Tibial nerve (tissue), 4 donors: ENCODE measurements at regions not wholly inside any gene's neighbourhood (a gene's known extent, or its start where the extent isn't known, plus 50 kb on each side); places are given as distances from the start of the nearest gene placed in this dataset.

Source experiments
- DNase-seq, 2 donors: peaks; one replicate each; pipeline ENCODE4 v3.0.0-alpha.2; 2019; ENCODE audit warnings: low spot score in 2 of 2
- H3K27ac ChIP-seq, 4 donors: fragments of 200-600 bp; sonication (generic) in 3 of 4; one replicate each; pipeline ENCODE4 v1.5.1; 2017 to 2019; ENCODE audit warnings: mild to moderate bottlenecking in 1 of 4
- H3K27me3 ChIP-seq, 2 donors: fragments of 200-600 bp; sonication (generic) in 1 of 2; one replicate each; pipeline versions ENCODE4 v1.5.1 to v1.6.0; 2017 to 2019
- H3K36me3 ChIP-seq, 3 donors: fragments of 200-600 bp; sonication (generic); one replicate each; pipeline ENCODE4 v1.5.1; 2018 to 2019
- H3K4me1 ChIP-seq, 4 donors: fragments of 200-600 bp; sonication (generic) in 3 of 4; one replicate each; pipeline ENCODE4 v1.5.1; 2017 to 2019
- H3K4me3 ChIP-seq, 4 donors: fragments of 200-600 bp; sonication (generic) in 3 of 4; one replicate each; pipeline ENCODE4 v1.5.1; 2017 to 2019; ENCODE audit warnings: mild to moderate bottlenecking in 1 of 4, moderate library complexity in 1 of 4
- H3K9me3 ChIP-seq, 4 donors: fragments of 200-600 bp; sonication (generic) in 3 of 4; one replicate each; pipeline ENCODE4 v1.5.1; 2017 to 2019
- CTCF ChIP-seq, 5 experiments: fragments of 200-600 bp in 3 of 5; fragments of 450-650 bp in 2 of 5; sonication (generic) in 3 of 5; IDR thresholded peaks; one replicate each; pipeline ENCODE4 v1.5.1; 2016 to 2019; ENCODE audit warnings: antibody characterized with exemption in 5 of 5, mild to moderate bottlenecking in 3 of 5, moderate library complexity in 2 of 5
- EP300 ChIP-seq, 2 donors: sonication (generic); formaldehyde crosslinking; IDR thresholded peaks; one replicate each; pipeline ENCODE4 v1.6.1; 2017; ENCODE audit warnings: antibody characterized with exemption in 2 of 2, mild to moderate bottlenecking in 1 of 2
- POLR2A ChIP-seq, 2 donors: fragments of 450-650 bp; IDR thresholded peaks; one replicate each; pipeline ENCODE4 v1.6.1; 2017; ENCODE audit warnings: antibody characterized with exemption in 2 of 2, mild to moderate bottlenecking in 2 of 2, moderate library complexity in 2 of 2
- WGBS, 2 donors: methylation state at CpG; one replicate each; pipeline ENCODE4 v1.1.5; 2018; 5-methylcytosine and 5-hydroxymethylcytosine counted together

- no peak overlapping the region for H3K27ac ChIP-seq
- H3K4me1 ChIP-seq, result peaks cover 0 to 5% (median 0%) of the 10 kb centered on the region in 4 donors
- H3K27me3 ChIP-seq, result no peaks in the 10 kb centered on the region
- no peaks in the 10 kb centered on the region for H3K36me3 ChIP-seq
- H3K4me3 ChIP-seq, result no peak overlapping the region
- 54 to 67% methylated on average over 2 of the region's 2 CpGs for WGBS, 2 donors
- no peak for DNase-seq
- no peaks in the 10 kb centered on the region for H3K9me3 ChIP-seq
- TF ChIP-seq CTCF (IDR thresholded peaks at IDR 0.05) (no peak), EP300 (IDR thresholded peaks at IDR 0.05) (no peak), POLR2A (IDR thresholded peaks at IDR 0.05) (no peak)
These were observed 410.1 kb downstream of the PRDM2 start for GRCh38 chr1:14110040-14110439.

GRCh38 chr1:14111121-14111520 lies 411.1 kb downstream of the PRDM2 start:
- H3K9me3 ChIP-seq, result peaks cover 0 to under 1% (median 0%) of the 10 kb centered on the region in 4 donors
- no peak for DNase-seq
- H3K27ac ChIP-seq, result no peak overlapping the region
- peaks cover 0 to 5% (median 0%) of the 10 kb centered on the region in 4 donors for H3K4me1 ChIP-seq
- WGBS, 2 donors, result 82 to 86% methylated on average over 1 to 5 of the region's 5 CpGs
- no peaks in the 10 kb centered on the region for H3K36me3 ChIP-seq
- H3K4me3 ChIP-seq, result no peak overlapping the region
- TF ChIP-seq POLR2A (IDR thresholded peaks at IDR 0.05) (no peak), CTCF (IDR thresholded peaks at IDR 0.05) (no peak), EP300 (IDR thresholded peaks at IDR 0.05) (no peak)
- H3K27me3 ChIP-seq, result no peaks in the 10 kb centered on the region

- TF ChIP-seq CTCF (IDR thresholded peaks at IDR 0.05) (no peak), EP300 (IDR thresholded peaks at IDR 0.05) (no peak), POLR2A (IDR thresholded peaks at IDR 0.05) (no peak)
- WGBS, 2 donors, result 54 to 79% methylated on average over 1 of the region's 1 CpG
- no peak overlapping the region for H3K27ac ChIP-seq
- no peaks in the 10 kb centered on the region for H3K36me3 ChIP-seq
- H3K4me1 ChIP-seq, result peaks cover 0 to 5% (median 0%) of the 10 kb centered on the region in 4 donors
- H3K27me3 ChIP-seq, result no peaks in the 10 kb centered on the region
- H3K9me3 ChIP-seq, result peaks cover 0 to 4% (median 0%) of the 10 kb centered on the region in 4 donors
- no peak for DNase-seq
- H3K4me3 ChIP-seq, result no peak overlapping the region
These were observed 412.6 kb downstream of the PRDM2 start for GRCh38 chr1:14112613-14113012.

DNA sequence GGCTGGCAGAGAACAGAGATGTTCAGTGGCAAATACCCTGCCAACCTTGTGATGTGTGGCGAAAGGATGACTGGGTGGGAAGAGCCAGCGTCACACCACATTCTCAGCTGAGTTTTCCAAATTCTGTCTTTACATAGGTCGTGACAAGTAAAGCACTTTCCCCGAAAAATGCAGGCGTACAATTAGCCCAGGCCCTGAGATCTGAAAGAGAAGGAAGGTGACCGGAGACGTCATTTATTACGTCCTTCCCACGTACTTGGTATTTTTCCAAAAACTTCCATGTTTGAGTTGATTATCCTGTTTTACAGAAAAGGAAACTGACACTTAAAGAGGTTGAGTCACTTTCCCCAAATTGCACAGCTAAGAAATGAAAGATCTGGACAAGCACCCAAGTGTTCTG lies 413.3 kb downstream of the PRDM2 start:
- no peak for DNase-seq
- 69 to 85% methylated on average over 9 of the region's 9 CpGs for WGBS, 2 donors
- TF ChIP-seq EP300 (IDR thresholded peaks at IDR 0.05), result no peak
- TF ChIP-seq CTCF (IDR thresholded peaks at IDR 0.05), result no peak
- TF ChIP-seq POLR2A (IDR thresholded peaks at IDR 0.05), result no peak

DNA sequence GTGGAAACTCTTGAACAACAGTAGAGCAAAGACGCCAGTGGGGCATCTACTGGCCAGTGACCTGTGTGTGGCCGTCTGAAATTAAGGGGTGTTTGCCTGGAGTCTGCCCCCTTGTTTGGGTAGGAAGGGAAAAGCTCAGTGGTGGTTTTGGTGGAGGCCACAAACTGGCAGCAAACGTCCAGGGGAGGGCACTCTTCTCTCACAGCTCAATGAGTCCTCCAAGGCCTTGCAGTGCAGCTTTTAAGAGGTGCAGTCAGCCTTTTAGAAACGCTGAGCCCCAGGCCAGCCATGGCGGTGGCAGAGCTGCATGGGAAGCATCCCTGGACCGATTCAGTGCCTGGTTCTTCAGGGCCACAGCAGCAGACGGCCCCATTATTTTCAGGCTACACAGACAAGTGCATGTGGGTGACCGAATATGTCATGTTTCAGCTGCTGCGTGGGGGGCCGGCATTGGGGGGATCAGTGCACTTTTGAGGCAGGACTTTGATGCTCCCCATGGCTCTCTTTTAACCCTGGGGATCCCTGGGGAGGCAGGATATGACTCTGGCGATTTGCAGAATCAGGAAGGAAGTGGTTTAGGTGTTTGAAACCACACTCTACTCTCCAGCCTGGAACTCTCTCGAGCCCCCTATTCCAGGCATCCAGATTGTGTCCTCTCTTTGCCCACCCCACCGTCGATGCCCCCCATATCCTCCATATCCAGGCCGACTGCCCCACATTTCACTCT lies 414.0 kb downstream of the PRDM2 start:
- TF ChIP-seq CTCF (IDR thresholded peaks at IDR 0.05) (peak in 4 of 5 experiments; percentile 17 to 52 (median 24)), EP300 (IDR thresholded peaks at IDR 0.05) (no peak), POLR2A (IDR thresholded peaks at IDR 0.05) (no peak)
- 50 to 66% methylated on average over 11 to 15 of the region's 15 CpGs for WGBS, 2 donors
- DNase-seq, result peak in 1 of 2 donors; percentile 19
- H3K4me1 ChIP-seq, result peaks cover 0 to 5% (median 0%) of the 10 kb centered on the region in 4 donors
- H3K36me3 ChIP-seq, result no peaks in the 10 kb centered on the region
- H3K27me3 ChIP-seq, result no peaks in the 10 kb centered on the region
- H3K9me3 ChIP-seq, result peaks cover 0 to 4% (median 0%) of the 10 kb centered on the region in 4 donors
- H3K4me3 ChIP-seq, result no peak overlapping the region
- no peak overlapping the region for H3K27ac ChIP-seq

More for the DNA sequence above, 413.3 kb downstream of the PRDM2 start:
- Histone ChIP-seq H3K4me1 (peaks cover 0 to 5% (median 0%) of the 10 kb centered on the region in 4 donors), H3K27me3 (no peaks in the 10 kb centered on the region), H3K9me3 (peaks cover 0 to 4% (median 0%) of the 10 kb centered on the region in 4 donors), H3K4me3 (no peak overlapping the region), H3K36me3 (no peaks in the 10 kb centered on the region), H3K27ac (peak overlapping the region in 2 of 4 donors; percentile 3 to 11)
